Panc1 (cell line): ENCODE measurements at regions not wholly inside any gene's neighbourhood (a gene's known extent, or its start where the extent isn't known, plus 50 kb on each side); places are given as distances from the start of the nearest gene placed in this dataset.

Experiments used
- CTCF ChIP-seq: fragments of 450-650 bp; IDR thresholded peaks from 2 replicates; pipeline ENCODE4 v1.5.1; 2017; ENCODE audit warnings: mild to moderate bottlenecking
- POLR2AphosphoS5 ChIP-seq: IDR thresholded peaks from 2 replicates; pipeline ENCODE4 v1.6.1; 2012; ENCODE audit warnings: mild to moderate bottlenecking, low read depth, low read length, moderate library complexity
- REST ChIP-seq, 2 experiments: IDR thresholded peaks; 2 replicates each; pipeline ENCODE4 v1.6.1; 2011 to 2012; ENCODE audit warnings: low read depth in 2 of 2, control low read depth in 1 of 2, low read length in 1 of 2, mild to moderate bottlenecking in 1 of 2, moderate library complexity in 1 of 2; ENCODE audit not compliant: insufficient read depth in 1 of 2

GRCh38 chr5:102701748-102702147 is 53.4 kb upstream of the PAM start:
- no peak for TF ChIP-seq CTCF
- no peak for TF ChIP-seq POLR2AphosphoS5
- TF ChIP-seq REST (IDR thresholded peaks at IDR 0.05; ENCODE audit: insufficient read depth in 1 of 2, low read depth in 2 of 2, low read length in 1 of 2), result no peak
